HEK293T (cell line): ENCODE measurements at regions not wholly inside any gene's neighbourhood (a gene's known extent, or its start where the extent isn't known, plus 50 kb on each side); places are given as distances from the start of the nearest gene placed in this dataset.

Experiments
- BHLHE40 ChIP-seq: fragments of 450-650 bp; IDR thresholded peaks from 2 replicates; pipeline ENCODE4 v1.6.1; 2016; ENCODE audit warnings: mild to moderate bottlenecking, moderate library complexity, borderline replicate concordance
- CTBP1 ChIP-seq: fragments of 450-650 bp; IDR thresholded peaks from 2 replicates; pipeline ENCODE4 v1.6.1; 2016; ENCODE audit warnings: borderline replicate concordance
- ELF4 ChIP-seq: fragments of 450-650 bp; IDR thresholded peaks from 2 replicates; pipeline ENCODE4 v1.6.1; 2017; ENCODE audit warnings: antibody characterized with exemption
- FOXK2 ChIP-seq: fragments of 450-650 bp; IDR thresholded peaks from 2 replicates; pipeline ENCODE4 v1.6.1; 2016; ENCODE audit warnings: mild to moderate bottlenecking
- HDGF ChIP-seq: fragments of 450-650 bp; IDR thresholded peaks from 2 replicates; pipeline ENCODE4 v1.6.1; 2017; ENCODE audit warnings: antibody characterized with exemption, borderline replicate concordance
- LEF1 ChIP-seq: fragments of 450-650 bp; IDR thresholded peaks from 2 replicates; pipeline ENCODE4 v1.6.1; 2017; ENCODE audit warnings: mild to moderate bottlenecking, borderline replicate concordance
- SP1 ChIP-seq: fragments of 450-650 bp; IDR thresholded peaks from 2 replicates; pipeline ENCODE4 v1.6.1; 2017
- SUZ12 ChIP-seq: fragments of 450-650 bp; IDR thresholded peaks from 2 replicates; pipeline ENCODE4 v1.6.1; 2016; ENCODE audit warnings: mild to moderate bottlenecking
- TARDBP ChIP-seq: fragments of 450-650 bp; IDR thresholded peaks from 2 replicates; pipeline ENCODE4 v1.6.1; 2016
- TF ChIP-seq, protein P1 (sequence below): fragments of 450-650 bp; IDR thresholded peaks from 2 replicates; pipeline ENCODE4 v1.6.1; 2016

GRCh38 chr5:68067976-68068603 is 147.5 kb upstream of the PIK3R1 start:
- TF ChIP-seq LEF1: no peak
- TF ChIP-seq FOXK2: no peak
- no peak for TF ChIP-seq CTBP1
- TF ChIP-seq BHLHE40: no peak
- TF ChIP-seq, protein P1, sequence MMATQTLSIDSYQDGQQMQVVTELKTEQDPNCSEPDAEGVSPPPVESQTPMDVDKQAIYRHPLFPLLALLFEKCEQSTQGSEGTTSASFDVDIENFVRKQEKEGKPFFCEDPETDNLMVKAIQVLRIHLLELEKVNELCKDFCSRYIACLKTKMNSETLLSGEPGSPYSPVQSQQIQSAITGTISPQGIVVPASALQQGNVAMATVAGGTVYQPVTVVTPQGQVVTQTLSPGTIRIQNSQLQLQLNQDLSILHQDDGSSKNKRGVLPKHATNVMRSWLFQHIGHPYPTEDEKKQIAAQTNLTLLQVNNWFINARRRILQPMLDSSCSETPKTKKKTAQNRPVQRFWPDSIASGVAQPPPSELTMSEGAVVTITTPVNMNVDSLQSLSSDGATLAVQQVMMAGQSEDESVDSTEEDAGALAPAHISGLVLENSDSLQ: no peak
- TF ChIP-seq TARDBP: no peak
- no peak for TF ChIP-seq HDGF
- TF ChIP-seq SP1: no peak
- TF ChIP-seq SUZ12: no peak
- TF ChIP-seq ELF4: no peak
